PC-9 (cell line): ENCODE measurements at regions not wholly inside any gene's neighbourhood (a gene's known extent, or its start where the extent isn't known, plus 50 kb on each side); places are given as distances from the start of the nearest gene placed in this dataset.
"Not testable (repeated sequence)": the region's sequence is repeated elsewhere in the genome, so short reads cannot be mapped to it uniquely, and the experiment has no call there.

ENCODE experiments used
- BruUV-seq: library from RNA; stranded (reverse); fragments of 400-500 nt; replicated peaks from 2 replicates; lab custom pipeline; 2021; lab: Mats Ljungman, UMichigan
- CTCF ChIA-PET: fragments of 300-600 bp; sonication (Branson Sonifier 250); formaldehyde crosslinking; loops from one replicate; lab custom pipeline; 2022; ENCODE audit warnings: antibody characterized with exemption; lab: Charles Lee
- POLR2A ChIA-PET: fragments of 300-600 bp; sonication (Branson Sonifier 250); formaldehyde crosslinking; loops from one replicate; lab custom pipeline; 2022; ENCODE audit warnings: antibody characterized with exemption; ENCODE audit not compliant: unreplicated experiment; lab: Charles Lee
- DNase-seq, 2 experiments: peaks; one replicate each; pipeline versions ENCODE4 v3.0.0 to v3.0.0-alpha.2; 2015 to 2022; ENCODE audit warnings: mixed read lengths in 1 of 2
- H2AFZ ChIP-seq: fragments of 200-600 bp; sonication (generic); 2 replicates; pipeline ENCODE4 v1.8.1; 2017; ENCODE audit warnings: antibody characterized with exemption
- H3F3A ChIP-seq: fragments of 200-600 bp; sonication (generic); 2 replicates; pipeline ENCODE4 v1.8.1; 2017; ENCODE audit warnings: antibody characterized with exemption, mild to moderate bottlenecking, low read depth; ENCODE audit not compliant: insufficient read depth
- H3K27ac ChIP-seq: fragments of 200-600 bp; sonication (generic); 2 replicates; pipeline ENCODE4 v1.6.1; 2016; ENCODE audit warnings: mixed run types
- H3K27me3 ChIP-seq: fragments of 200-600 bp; sonication (generic); 2 replicates; pipeline ENCODE4 v1.6.1; 2016; ENCODE audit warnings: low read depth, mixed run types; ENCODE audit not compliant: insufficient read depth
- H3K36me3 ChIP-seq: fragments of 200-600 bp; sonication (generic); 2 replicates; pipeline ENCODE4 v1.6.1; 2016; ENCODE audit warnings: low read depth, mixed run types
- H3K4me1 ChIP-seq: fragments of 200-600 bp; sonication (generic); replicated peaks from 2 replicates; pipeline ENCODE4 v1.6.1; 2016; ENCODE audit warnings: mixed run types; ENCODE audit not compliant: insufficient read depth
- H3K4me2 ChIP-seq: fragments of 200-600 bp; sonication (generic); 2 replicates; pipeline ENCODE4 v1.6.1; 2017; ENCODE audit warnings: mixed run types
- H3K4me3 ChIP-seq: fragments of 200-600 bp; sonication (generic); 2 replicates; pipeline ENCODE4 v1.6.1; 2016; ENCODE audit warnings: mixed run types
- H3K79me2 ChIP-seq: fragments of 200-600 bp; sonication (generic); 2 replicates; pipeline ENCODE4 v1.6.1; 2017; ENCODE audit warnings: low read depth, mixed run types
- H3K9me2 ChIP-seq: fragments of 200-600 bp; sonication (generic); 2 replicates; pipeline ENCODE4 v1.8.1; 2017; ENCODE audit warnings: mild to moderate bottlenecking; ENCODE audit not compliant: insufficient read depth
- H3K9me3 ChIP-seq: fragments of 200-600 bp; sonication (generic); 2 replicates; pipeline ENCODE4 v1.8.1; 2016; ENCODE audit warnings: low read depth; ENCODE audit not compliant: insufficient read depth
- H4K20me1 ChIP-seq: fragments of 200-600 bp; sonication (generic); 2 replicates; pipeline ENCODE4 v1.8.1; 2017; ENCODE audit not compliant: insufficient read depth
- CTCF ChIP-seq: fragments of 200-600 bp; sonication (generic); conservative IDR thresholded peaks from 2 replicates; pipeline ENCODE4 v1.6.1; 2017; ENCODE audit warnings: mixed run types, antibody characterized with exemption, mild to moderate bottlenecking, moderate library complexity
- EZH2 ChIP-seq: fragments of 200-600 bp; sonication (generic); IDR thresholded peaks from 2 replicates; pipeline ENCODE4 v1.8.0; 2017; ENCODE audit warnings: antibody characterized with exemption, low read depth
- intact Hi-C: fragments of 100-400 bp; cut with micrococcal nuclease; formaldehyde crosslinking; loops from one replicate; pipeline ENCODE4 v1.10.0; 2022; ENCODE audit not compliant: unreplicated experiment

- no peak for TF ChIP-seq EZH2
- POLR2A ChIA-PET: interaction anchor here (0.6 to 0.9 kb wide), 6 partner anchors 71 to 871 kb away, joined by 3 to 14 read pairs (median 4); partner anchors contain the start of genes ARL4C and SH3BP4
- Histone ChIP-seq H3K9me3 (0 out of 2 replicates have a peak, but pooled peaks cover 14% of the 10 kb centered on the region), H3K36me3 (no peaks in the 10 kb centered on the region), H3K4me1 (peaks cover 47% of the 10 kb centered on the region), H3K4me3 (peak overlapping the region; percentile 41; the same call in 1 of the 2 replicates), H3F3A (peaks cover 41% of the 10 kb centered on the region), H4K20me1 (no peaks in the 10 kb centered on the region), H2AFZ (no peak overlapping the region), H3K9me2 (no peaks in the 10 kb centered on the region), H3K27me3 (no peaks in the 10 kb centered on the region), H3K79me2 (no peaks in the 10 kb centered on the region), H3K27ac (peak overlapping the region; percentile 82), H3K4me2 (peak overlapping the region; percentile 76)
- intact Hi-C loops: loop anchor here (1.0 to 5.0 kb wide), 12 partner anchors 52 to 330 kb away; partner anchors contain the start of gene SH3BP4
- no TSS peak for BruUV-seq
- CTCF ChIA-PET: interaction anchor here (0.5 to 1.9 kb wide), 12 partner anchors 41 to 335 kb away, joined by 3 to 6 read pairs (median 3); partner anchors contain the start of gene SH3BP4
- DNase-seq: peak; percentile 74 to 98
Observed at GRCh38 chr2:234880551-234881211, 71.1 kb upstream of the SH3BP4 start.

GRCh38 chr2:234879671-234880455 lies 72.0 kb upstream of the SH3BP4 start:
- Histone ChIP-seq H3K79me2 (no peaks in the 10 kb centered on the region), H3K4me2 (peak overlapping the region; percentile 41), H3K27me3 (no peaks in the 10 kb centered on the region), H3K4me3 (no peak overlapping the region), H3K36me3 (no peaks in the 10 kb centered on the region), H4K20me1 (no peaks in the 10 kb centered on the region), H3F3A (peaks cover 41% of the 10 kb centered on the region), H2AFZ (no peak overlapping the region), H3K4me1 (peaks cover 47% of the 10 kb centered on the region), H3K9me2 (no peaks in the 10 kb centered on the region), H3K27ac (peak overlapping the region; percentile 82), H3K9me3 (0 out of 2 replicates have a peak, but pooled peaks cover 14% of the 10 kb centered on the region)
- DNase-seq: peak in 1 of 2 experiments; percentile 88
- no TSS peak for BruUV-seq
- intact Hi-C loops: loop anchor here (1.0 to 5.0 kb wide), 10 partner anchors 52 to 248 kb away; partner anchors contain the start of gene SH3BP4
- ChIA-PET POLR2A (interaction anchor here (0.7 to 0.9 kb wide), 3 partner anchors 80 to 383 kb away, joined by 4 to 14 read pairs (median 5); partner anchors contain the start of gene ARL4C), CTCF (interaction anchor here (0.5 to 1.9 kb wide), 9 partner anchors 72 to 334 kb away, joined by 3 to 6 read pairs (median 3); partner anchors contain the start of gene SH3BP4)
- TF ChIP-seq EZH2: no peak
- TF ChIP-seq CTCF: no peak

- H3K4me3 ChIP-seq, H3K27ac ChIP-seq, DNase-seq, H2AFZ ChIP-seq, H3K27me3 ChIP-seq, H3K36me3 ChIP-seq, H4K20me1 ChIP-seq, POLR2A ChIA-PET, BruUV-seq, H3K79me2 ChIP-seq, CTCF ChIA-PET, H3K4me2 ChIP-seq, intact Hi-C loops, H3K9me2 ChIP-seq: not testable (repeated sequence)
- Histone ChIP-seq H3K4me1 (peaks cover 31% of the 10 kb centered on the region), H3K9me3 (peaks cover 14% of the 10 kb centered on the region; the same call in 1 of the 2 replicates), H3F3A (peaks cover 31% of the 10 kb centered on the region)
Observed at GRCh38 chr2:234876621-234877020, 75.2 kb upstream of the SH3BP4 start.
